ENCODE measurements at regions not wholly inside any gene's neighbourhood (a gene's known extent, or its start where the extent isn't known, plus 50 kb on each side); places are given as distances from the start of the nearest gene placed in this dataset.
A peak's percentile ranks its signal among the peaks of the same experiment; 100 is the strongest.

GRCh38 chr2:120865656-120866055 is 130.0 kb downstream of the GLI2 start:
- DNase-seq (ENCODE audit: low read depth) = no peak

DNA sequence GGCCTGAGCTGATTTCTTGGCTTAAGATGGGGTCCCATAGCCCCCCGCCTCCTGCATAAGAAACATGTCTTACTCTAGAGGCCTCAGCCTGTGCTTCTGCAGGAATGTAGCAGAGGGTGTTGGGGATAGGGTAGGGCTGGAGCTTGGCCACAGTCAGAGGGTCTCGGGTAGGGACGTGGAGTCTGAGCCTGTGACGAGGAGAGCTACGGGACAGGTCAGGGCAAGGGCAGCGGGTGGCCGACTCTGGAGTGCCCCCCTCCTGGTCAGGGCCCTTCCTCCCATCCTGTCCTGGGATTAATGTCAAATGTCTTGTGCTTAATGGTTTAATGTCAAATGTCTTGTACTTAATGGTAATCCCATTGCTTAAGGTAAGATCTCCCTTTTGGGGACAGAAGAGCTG is 130.4 kb downstream of the GLI2 start:
- no peak for DNase-seq (ENCODE audit: low read depth)

DNA sequence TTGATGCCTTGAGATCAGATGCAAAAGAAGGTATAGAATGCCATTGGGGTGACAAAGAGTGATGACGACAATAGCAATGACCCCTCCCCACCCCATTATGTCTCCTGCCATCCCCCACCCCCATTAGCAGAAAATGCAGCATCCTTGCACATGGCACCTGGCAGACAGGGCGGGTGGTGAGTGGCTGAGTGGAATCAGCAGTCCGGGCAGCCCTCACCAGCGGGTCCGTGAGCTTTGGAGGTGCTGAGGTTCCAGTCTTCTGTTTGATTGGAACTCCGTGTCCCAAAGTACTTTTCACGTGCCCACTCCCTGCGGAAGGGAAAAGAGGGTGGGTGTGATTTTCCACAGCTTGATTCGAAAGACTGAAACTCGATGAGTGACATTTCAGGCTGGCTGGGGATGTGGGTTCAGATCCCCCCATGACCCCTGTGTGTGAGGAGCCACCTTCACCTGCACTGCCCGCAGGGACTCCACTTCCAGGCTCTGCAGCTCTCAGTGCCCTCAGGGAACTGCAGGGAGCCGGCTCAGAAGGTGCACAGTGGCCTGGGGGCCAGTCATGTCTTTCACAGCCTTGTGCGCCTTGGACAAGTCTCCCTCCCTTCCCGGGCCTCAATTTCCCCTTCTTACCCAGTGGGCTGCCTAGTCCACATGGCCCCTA is 130.9 kb downstream of the GLI2 start:
- no peak for DNase-seq (ENCODE audit: low read depth)

GRCh38 chr2:120867290-120868241 is 131.9 kb downstream of the GLI2 start:
- peak; percentile 87 for DNase-seq (ENCODE audit: low read depth)

GRCh38 chr2:120868366-120868765 is 132.7 kb downstream of the GLI2 start:
- DNase-seq (ENCODE audit: low read depth) = no peak

DNA sequence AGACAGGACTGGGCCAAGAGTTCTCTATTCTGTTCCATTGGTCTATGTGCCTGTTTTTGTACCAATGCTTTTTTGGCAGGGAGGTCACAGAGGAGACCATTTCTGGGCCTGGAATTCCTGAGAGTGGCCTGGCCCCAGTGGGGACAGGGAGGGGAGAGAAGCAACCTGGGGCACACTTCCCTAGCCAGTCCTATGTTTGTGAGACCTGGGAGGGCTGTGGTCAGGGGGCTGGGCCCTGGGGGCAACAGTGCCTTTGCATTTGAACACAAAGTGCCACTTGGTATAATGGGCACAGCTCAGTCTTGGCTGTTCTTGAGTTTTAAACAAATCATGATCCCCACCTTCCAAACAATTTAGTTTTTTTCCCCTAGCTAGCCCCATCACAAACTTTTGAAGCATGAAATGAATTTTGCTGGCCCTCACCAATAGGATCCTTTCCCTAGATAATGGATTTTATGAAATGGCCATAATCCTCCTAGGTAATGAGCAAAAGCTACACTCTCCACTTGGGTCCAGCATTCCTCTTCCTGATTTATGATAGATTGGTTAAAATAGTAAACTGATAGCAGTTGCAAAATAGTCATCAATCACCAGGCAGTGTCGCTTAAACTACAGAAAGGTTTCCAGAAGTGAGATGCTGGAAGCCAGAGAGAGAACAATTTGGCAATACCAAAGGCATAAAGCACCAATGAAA is 133.5 kb downstream of the GLI2 start:
- no peak for DNase-seq (ENCODE audit: low read depth)

- DNase-seq (ENCODE audit: low read depth) = no peak
Measured at GRCh38 chr2:120869730-120870466, 134.2 kb downstream of the GLI2 start.

GRCh38 chr2:120870467-120870788 is 134.8 kb downstream of the GLI2 start:
- no peak for DNase-seq (ENCODE audit: low read depth)

GRCh38 chr2:120871016-120871635 is 135.5 kb downstream of the GLI2 start:
- no peak for DNase-seq (ENCODE audit: low read depth)

DNA sequence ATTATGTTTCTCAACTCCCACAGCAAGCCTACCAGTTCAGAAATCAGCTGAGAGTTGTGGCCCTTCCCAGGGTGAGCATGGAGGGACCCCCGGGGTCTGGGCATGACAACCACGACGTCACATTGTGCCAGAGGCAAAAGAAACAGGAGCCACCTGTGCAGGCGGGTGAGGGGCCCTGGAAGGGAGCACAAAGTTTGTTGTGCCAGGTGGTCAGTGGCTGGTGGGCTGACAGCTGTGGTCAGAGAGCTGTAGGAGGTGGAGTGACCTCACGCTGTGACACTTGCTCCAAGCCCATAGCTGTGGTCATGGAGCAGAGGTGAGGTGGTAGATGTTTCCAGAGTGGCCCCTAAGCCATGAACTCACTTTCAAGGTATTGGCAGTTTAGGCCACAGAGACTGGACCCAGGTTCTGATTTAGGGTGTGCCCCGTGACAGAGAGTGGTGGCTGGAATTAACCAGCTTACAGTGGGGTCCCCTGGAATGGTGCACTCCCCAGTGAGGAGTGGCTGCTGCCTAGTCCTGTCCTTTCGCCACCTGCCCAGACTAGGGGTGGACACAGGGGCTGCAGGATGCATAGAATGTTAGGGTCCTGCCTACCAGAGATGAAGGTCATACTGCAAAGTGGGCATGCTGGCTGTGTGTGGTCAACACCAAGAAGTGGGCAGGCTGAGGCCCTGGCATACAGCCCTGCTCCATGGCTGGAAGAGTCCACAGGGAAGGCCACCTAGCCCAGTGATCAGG is 136.4 kb downstream of the GLI2 start:
- DNase-seq (ENCODE audit: low read depth) = no peak

GRCh38 chr2:120873958-120874887 is 138.6 kb downstream of the GLI2 start:
- DNase-seq (ENCODE audit: low read depth) = no peak

GRCh38 chr2:120874888-120875275 is 139.2 kb downstream of the GLI2 start:
- no peak for DNase-seq (ENCODE audit: low read depth)

DNA sequence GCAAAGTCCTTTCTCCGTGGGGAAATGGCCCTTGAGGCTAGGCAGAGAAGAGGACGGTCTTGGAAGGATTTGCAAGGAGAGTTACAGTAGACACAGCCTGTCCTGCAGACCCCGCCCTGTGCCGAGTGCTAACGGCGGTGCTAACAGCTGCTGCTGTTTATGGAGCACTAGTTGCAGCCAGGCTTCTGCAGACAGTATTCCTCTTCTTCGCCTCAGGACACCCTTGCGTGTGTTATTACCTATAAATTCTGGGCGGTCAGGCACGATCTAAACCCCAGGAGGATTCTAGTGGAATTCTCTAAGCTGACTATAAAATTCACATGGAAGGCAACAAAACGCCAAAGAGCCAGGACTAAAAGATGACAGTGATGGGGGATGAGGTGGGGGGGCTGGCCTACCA is 139.8 kb downstream of the GLI2 start:
- DNase-seq (ENCODE audit: low read depth) = no peak

- no peak for DNase-seq (ENCODE audit: low read depth)
Measured at GRCh38 chr2:120876526-120877280, 141.0 kb downstream of the GLI2 start.

- DNase-seq (ENCODE audit: low read depth) = no peak
Measured at GRCh38 chr2:120877409-120877808, 141.7 kb downstream of the GLI2 start.

GRCh38 chr2:120878970-120879369 is 143.3 kb downstream of the GLI2 start:
- DNase-seq (ENCODE audit: low read depth) = no peak

GRCh38 chr2:120879431-120880295 is 144.0 kb downstream of the GLI2 start:
- no peak for DNase-seq (ENCODE audit: low read depth)

DNA sequence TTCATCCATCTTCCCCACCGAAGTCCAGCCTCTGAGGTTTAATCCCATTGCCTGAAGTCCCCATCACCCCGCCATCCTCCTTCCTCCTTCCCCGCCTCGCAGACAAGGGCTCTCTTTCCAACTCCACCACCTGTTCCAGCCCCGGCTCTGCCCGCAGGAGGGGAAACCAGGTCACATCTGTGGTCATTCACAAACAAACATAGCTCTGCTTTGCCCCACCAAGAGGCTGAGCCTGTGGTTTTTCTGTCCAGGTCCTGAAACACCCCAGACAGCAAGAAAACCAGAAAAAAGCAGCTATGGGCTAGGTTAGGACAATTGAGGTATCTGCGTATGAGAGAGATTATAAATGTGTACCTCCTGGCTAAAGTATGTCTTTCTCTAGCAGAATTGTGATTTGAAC is 144.7 kb downstream of the GLI2 start:
- DNase-seq (ENCODE audit: low read depth) = peak; percentile 34

Data from HT1080 (cell line).